GM23248 (cell line): ENCODE measurements at regions not wholly inside any gene's neighbourhood (a gene's known extent, or its start where the extent isn't known, plus 50 kb on each side); places are given as distances from the start of the nearest gene placed in this dataset.

Experiments used
- EZH2 ChIP-seq: fragments of 200-600 bp; sonication (generic); IDR thresholded peaks from 2 replicates; pipeline ENCODE4 v1.6.1; 2018; ENCODE audit warnings: antibody characterized with exemption, mild to moderate bottlenecking; ENCODE audit not compliant: insufficient read depth, poor library complexity, severe bottlenecking
- EZH2phosphoT487 ChIP-seq: fragments of 200-600 bp; sonication (generic); IDR thresholded peaks from 2 replicates; pipeline ENCODE4 v1.6.1; 2018; ENCODE audit warnings: antibody characterized with exemption, moderate library complexity, mild to moderate bottlenecking, low read depth; ENCODE audit not compliant: insufficient read depth

- TF ChIP-seq EZH2 (no peak), EZH2phosphoT487 (no peak)
These were observed 152.4 kb upstream of the PELI2 start for GRCh38 chr14:55965851-55966250.
